ENCODE measurements at regions not wholly inside any gene's neighbourhood (a gene's known extent, or its start where the extent isn't known, plus 50 kb on each side); places are given as distances from the start of the nearest gene placed in this dataset.

DNA sequence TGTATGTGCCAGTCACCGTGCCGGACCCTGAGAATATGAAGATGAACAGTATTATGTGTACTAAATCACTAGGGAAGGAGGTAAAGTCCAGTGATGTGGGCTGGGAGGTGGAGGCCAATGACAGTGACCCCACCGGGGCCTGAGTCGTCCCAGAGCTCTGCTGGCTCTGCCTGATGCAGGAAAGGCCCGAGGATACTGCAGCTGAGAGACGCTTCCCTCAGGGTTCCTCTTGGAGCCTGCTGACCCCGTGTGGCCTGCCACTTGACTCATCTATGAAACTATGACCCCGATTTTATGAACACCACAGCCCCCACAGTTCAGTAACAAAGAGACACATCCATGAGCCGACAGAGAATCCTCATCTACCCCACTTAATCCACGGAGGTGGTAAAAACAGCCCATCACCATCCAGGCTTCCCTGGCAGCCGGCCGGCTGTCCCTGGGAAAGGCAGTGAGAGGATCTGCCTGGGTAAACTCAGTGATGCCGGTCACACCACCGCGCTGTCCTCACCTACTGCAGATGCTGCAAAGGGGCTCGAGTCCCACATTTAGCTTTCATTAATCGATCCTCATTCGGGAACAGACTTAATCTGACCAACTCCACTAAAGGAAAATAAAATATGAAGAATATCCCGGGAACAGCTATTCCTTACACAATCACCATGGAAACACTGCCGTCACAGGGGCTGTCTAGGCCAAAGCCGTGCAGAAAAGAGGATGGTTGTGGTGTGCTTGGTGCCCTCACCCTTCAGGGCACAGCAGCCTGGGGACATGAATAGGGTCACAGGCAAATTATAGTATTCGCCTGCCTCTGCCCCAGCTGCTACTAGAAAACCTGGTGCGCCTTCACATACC is 82.9 kb downstream of the ARRDC4 start:
- Histone ChIP-seq H3K27ac (no peak overlapping the region), H3K27me3 (replicated peaks) (no peaks in the 10 kb centered on the region), H3K4me3 (ENCODE audit: low read depth, low read length) (no peak overlapping the region), H3K36me3 (replicated peaks) (no peaks in the 10 kb centered on the region)
- TF ChIP-seq CTCF (IDR thresholded peaks at IDR 0.05; ENCODE audit: low read depth, low read length, missing control alignments) = no peak
- no peak for DNase-seq
- in situ Hi-C loops (cut with HindIII; ENCODE audit: low pct_ligation_motif_present, low sequenced_read_pairs) = no loop called here

DNA sequence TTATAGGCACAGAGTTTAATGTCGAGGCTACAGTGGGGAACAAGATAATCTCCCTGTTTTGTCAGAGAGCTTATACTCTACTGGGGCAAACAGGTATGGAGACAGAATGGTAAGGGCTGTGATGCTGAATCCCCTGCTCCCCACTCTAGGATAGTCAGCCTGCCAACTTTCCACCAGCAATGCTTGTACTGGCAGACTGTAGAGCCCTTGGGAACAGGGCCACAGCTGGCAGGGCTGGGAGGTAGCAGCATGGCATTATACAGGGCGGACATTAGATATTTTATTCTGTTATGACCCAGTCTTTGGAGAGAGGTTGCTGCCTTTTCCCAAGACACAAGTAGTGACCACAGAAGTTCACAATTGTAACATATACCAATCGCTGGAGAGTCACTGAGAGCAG is 91.2 kb downstream of the ARRDC4 start:
- in situ Hi-C loops (cut with HindIII; ENCODE audit: low pct_ligation_motif_present, low sequenced_read_pairs) = no loop called here

DNA sequence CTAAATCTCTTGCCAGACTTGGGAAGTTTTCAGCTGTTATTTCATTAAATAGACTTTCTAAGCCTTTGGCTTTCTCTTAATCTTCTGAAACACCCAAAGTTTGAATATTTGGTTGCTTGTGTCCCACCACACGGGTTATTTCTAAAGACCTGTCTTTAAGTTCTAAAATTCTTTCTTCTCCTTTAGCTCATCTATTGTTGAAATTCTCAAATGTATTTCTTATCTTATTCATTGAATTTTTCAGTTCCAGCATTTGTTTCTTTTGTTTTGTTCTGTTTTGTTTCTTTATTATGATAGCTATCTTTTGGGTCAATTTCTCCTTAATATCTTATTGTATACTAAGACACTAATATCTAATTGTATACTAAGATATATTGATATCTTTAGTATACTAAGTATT is 97.0 kb downstream of the ARRDC4 start:
- no peaks in the 10 kb centered on the region for H3K27me3 ChIP-seq (replicated peaks)
- in situ Hi-C loops (cut with HindIII; ENCODE audit: low pct_ligation_motif_present, low sequenced_read_pairs) = no loop called here
- H3K4me3 ChIP-seq (ENCODE audit: low read depth, low read length) = no peak overlapping the region
- H3K27ac ChIP-seq = no peak overlapping the region
- H3K36me3 ChIP-seq (replicated peaks) = no peaks in the 10 kb centered on the region
- DNase-seq = no peak
- no peak for TF ChIP-seq CTCF (IDR thresholded peaks at IDR 0.05; ENCODE audit: low read depth, low read length, missing control alignments)

More for the DNA sequence above, 91.2 kb downstream of the ARRDC4 start:
- no peak overlapping the region for H3K27ac ChIP-seq
- H3K4me3 ChIP-seq (ENCODE audit: low read depth, low read length) = no peak overlapping the region
- no peaks in the 10 kb centered on the region for H3K36me3 ChIP-seq (replicated peaks)
- DNase-seq = no peak
- H3K27me3 ChIP-seq (replicated peaks) = no peaks in the 10 kb centered on the region
- no peak for TF ChIP-seq CTCF (IDR thresholded peaks at IDR 0.05; ENCODE audit: low read depth, low read length, missing control alignments)

DNA sequence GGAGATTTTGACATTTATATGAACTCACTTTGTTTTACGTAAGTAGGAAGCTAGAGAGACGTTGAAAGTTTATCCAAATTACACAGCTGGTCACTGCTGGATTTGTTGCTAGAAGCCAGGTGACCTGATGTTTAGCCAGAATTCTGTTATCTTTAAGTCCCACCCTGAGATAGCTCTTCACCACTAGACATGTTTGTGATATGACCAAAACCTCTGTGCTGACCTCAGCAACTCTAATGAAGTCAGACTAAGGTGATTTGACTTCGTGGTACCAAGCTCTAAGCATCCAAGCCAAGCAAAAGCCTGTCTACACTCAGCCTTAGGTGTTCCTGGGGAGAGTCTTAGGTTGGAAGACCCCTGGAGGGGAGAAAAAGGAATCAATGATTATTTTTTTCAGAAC is 102.4 kb downstream of the ARRDC4 start:
- in situ Hi-C loops (cut with HindIII; ENCODE audit: low pct_ligation_motif_present, low sequenced_read_pairs) = no loop called here
- no peak overlapping the region for H3K4me3 ChIP-seq (ENCODE audit: low read depth, low read length)

DNA sequence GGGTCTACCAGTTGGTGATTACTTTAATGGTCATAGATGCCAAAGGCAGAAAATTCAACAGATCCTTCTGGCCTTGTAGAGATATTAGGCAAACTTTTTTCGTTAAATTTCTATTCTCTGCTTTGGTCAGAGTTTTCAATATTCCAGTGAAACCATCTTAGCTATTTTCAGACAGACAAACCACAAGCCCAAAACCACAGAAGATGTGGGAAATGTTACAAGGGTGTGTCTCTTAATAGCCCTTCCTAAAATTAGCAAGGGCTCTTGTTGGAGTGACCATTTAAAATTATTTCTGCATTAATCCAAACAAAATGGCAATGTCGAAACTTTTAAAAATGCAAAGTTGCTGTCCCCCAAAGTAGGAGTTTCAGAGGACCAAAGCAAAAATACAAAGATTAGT is 102.8 kb downstream of the ARRDC4 start:
- H3K27me3 ChIP-seq (replicated peaks) = no peaks in the 10 kb centered on the region
- H3K36me3 ChIP-seq (replicated peaks) = no peaks in the 10 kb centered on the region
- no peak for DNase-seq
- in situ Hi-C loops (cut with HindIII; ENCODE audit: low pct_ligation_motif_present, low sequenced_read_pairs) = no loop called here
- H3K27ac ChIP-seq = no peak overlapping the region
- no peak for TF ChIP-seq CTCF (IDR thresholded peaks at IDR 0.05; ENCODE audit: low read depth, low read length, missing control alignments)
- no peak overlapping the region for H3K4me3 ChIP-seq (ENCODE audit: low read depth, low read length)

More for the DNA sequence above, 102.4 kb downstream of the ARRDC4 start:
- Histone ChIP-seq H3K27ac (no peak overlapping the region), H3K36me3 (replicated peaks) (no peaks in the 10 kb centered on the region), H3K27me3 (replicated peaks) (no peaks in the 10 kb centered on the region)
- no peak for DNase-seq
- no peak for TF ChIP-seq CTCF (IDR thresholded peaks at IDR 0.05; ENCODE audit: low read depth, low read length, missing control alignments)

DNA sequence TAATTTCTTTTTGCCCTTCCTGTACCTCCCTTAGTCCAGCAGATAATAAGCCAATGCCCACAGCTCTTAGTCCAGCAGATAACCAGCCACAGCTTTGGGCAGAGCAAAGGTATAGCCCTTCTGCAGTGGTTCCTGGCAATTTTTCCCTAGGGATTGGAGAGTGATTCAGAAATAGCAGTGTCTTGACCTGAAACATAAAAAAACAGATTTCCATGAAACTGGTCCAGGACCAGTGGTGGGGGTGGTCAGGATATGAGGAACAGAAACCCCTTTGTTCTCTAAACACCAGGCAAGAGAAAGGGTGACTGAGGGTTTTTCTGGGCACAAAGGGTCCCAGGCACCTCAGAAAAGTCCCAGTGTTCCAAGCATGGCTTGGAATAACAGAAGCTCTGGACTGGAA is 103.4 kb downstream of the ARRDC4 start:
- H3K36me3 ChIP-seq (replicated peaks) = no peaks in the 10 kb centered on the region
- no peak overlapping the region for H3K4me3 ChIP-seq (ENCODE audit: low read depth, low read length)
- H3K27me3 ChIP-seq (replicated peaks) = no peaks in the 10 kb centered on the region
- no peak for TF ChIP-seq CTCF (IDR thresholded peaks at IDR 0.05; ENCODE audit: low read depth, low read length, missing control alignments)
- H3K27ac ChIP-seq = no peak overlapping the region
- in situ Hi-C loops (cut with HindIII; ENCODE audit: low pct_ligation_motif_present, low sequenced_read_pairs) = no loop called here
- no peak for DNase-seq
